Loucy (cell line): ENCODE measurements at regions not wholly inside any gene's neighbourhood (a gene's known extent, or its start where the extent isn't known, plus 50 kb on each side); places are given as distances from the start of the nearest gene placed in this dataset.

Experiments used
- H2AFZ ChIP-seq: fragments of 200-600 bp; sonication (generic); 2 replicates; pipeline ENCODE4 v1.6.0; 2016; ENCODE audit warnings: antibody characterized with exemption, mild to moderate bottlenecking, low read length, moderate library complexity
- H3F3A ChIP-seq: fragments of 200-600 bp; 2 replicates; pipeline ENCODE4 v1.6.0; 2016; ENCODE audit warnings: antibody characterized with exemption, low read depth, mild to moderate bottlenecking
- H3K27me3 ChIP-seq: fragments of 200-600 bp; sonication (generic); 2 replicates; pipeline ENCODE4 v1.6.1; 2014; ENCODE audit warnings: low read length, mild to moderate bottlenecking; ENCODE audit not compliant: insufficient read depth, poor library complexity, severe bottlenecking
- H3K36me3 ChIP-seq: fragments of 200-600 bp; sonication (generic); 2 replicates; pipeline ENCODE4 v1.6.1; 2016; ENCODE audit warnings: low read length; ENCODE audit not compliant: insufficient read depth
- H3K4me1 ChIP-seq: fragments of 200-600 bp; sonication (generic); 2 replicates; pipeline ENCODE4 v1.5.1; 2014; ENCODE audit warnings: low read length, mild to moderate bottlenecking; ENCODE audit not compliant: insufficient read depth, poor library complexity, severe bottlenecking
- H3K4me2 ChIP-seq: fragments of 200-600 bp; sonication (generic); 2 replicates; pipeline ENCODE4 v1.6.0; 2014; ENCODE audit warnings: antibody characterized with exemption, low read length, low read depth, mild to moderate bottlenecking; ENCODE audit not compliant: poor library complexity, severe bottlenecking
- H3K4me3 ChIP-seq: fragments of 200-600 bp; sonication (generic); 2 replicates; pipeline ENCODE4 v1.5.1; 2014; ENCODE audit warnings: low read length, mild to moderate bottlenecking, mixed read lengths; ENCODE audit not compliant: poor library complexity, severe bottlenecking
- H3K79me2 ChIP-seq: fragments of 200-600 bp; sonication (generic); 2 replicates; pipeline ENCODE4 v1.6.1; 2014; ENCODE audit warnings: low read length; ENCODE audit not compliant: insufficient read depth
- H3K9ac ChIP-seq: fragments of 200-600 bp; sonication (generic); 2 replicates; pipeline ENCODE4 v1.6.0; 2014; ENCODE audit warnings: mild to moderate bottlenecking, low read depth, low read length, moderate library complexity; ENCODE audit not compliant: poor library complexity, severe bottlenecking
- H3K9me2 ChIP-seq: fragments of 200-600 bp; sonication (generic); replicated peaks from 2 replicates; pipeline ENCODE4 v1.6.1; 2016; ENCODE audit warnings: low read depth, low read length, mixed read lengths
- H3K9me3 ChIP-seq: fragments of 200-600 bp; sonication (generic); 2 replicates; pipeline ENCODE4 v1.6.1; 2014; ENCODE audit warnings: mild to moderate bottlenecking, antibody characterized with exemption, low read length, low read depth; ENCODE audit not compliant: insufficient read depth
- H4K20me1 ChIP-seq: fragments of 200-600 bp; sonication (generic); 2 replicates; pipeline ENCODE4 v1.6.0; 2014; ENCODE audit warnings: antibody characterized with exemption, low read length, mild to moderate bottlenecking; ENCODE audit not compliant: insufficient read depth, poor library complexity, severe bottlenecking
- CTCF ChIP-seq: fragments of 200-600 bp; sonication (generic); conservative IDR thresholded peaks from 2 replicates; pipeline ENCODE4 v1.5.1; 2014; ENCODE audit warnings: mild to moderate bottlenecking, antibody characterized with exemption, low read length
- EZH2phosphoT487 ChIP-seq: fragments of 200-600 bp; IDR thresholded peaks from 2 replicates; pipeline ENCODE4 v1.6.1; 2018; ENCODE audit warnings: antibody characterized with exemption, mild to moderate bottlenecking, moderate library complexity, borderline replicate concordance

- H3K9ac ChIP-seq: no peak overlapping the region
- H3K36me3 ChIP-seq: no peaks in the 10 kb centered on the region
- H3K79me2 ChIP-seq: no peaks in the 10 kb centered on the region
- H3K4me1 ChIP-seq: no peaks in the 10 kb centered on the region
- TF ChIP-seq EZH2phosphoT487 (no peak), CTCF (no peak)
- no peak overlapping the region for H3K4me3 ChIP-seq
- H3K4me2 ChIP-seq: no peak overlapping the region
- no peaks in the 10 kb centered on the region for H3K9me3 ChIP-seq
- no peaks in the 10 kb centered on the region for H3K27me3 ChIP-seq
- H2AFZ ChIP-seq: no peak overlapping the region
- H4K20me1 ChIP-seq: no peaks in the 10 kb centered on the region
- no peaks in the 10 kb centered on the region for H3K9me2 ChIP-seq
- H3F3A ChIP-seq: no peaks in the 10 kb centered on the region
These were observed 251.9 kb upstream of the DAB1 start for GRCh38 chr1:57675776-57676175.

- H3F3A ChIP-seq: no peaks in the 10 kb centered on the region
- no peak for TF ChIP-seq CTCF
- TF ChIP-seq EZH2phosphoT487: no peak
- no peak overlapping the region for H3K4me3 ChIP-seq
- no peaks in the 10 kb centered on the region for H3K4me1 ChIP-seq
- H3K9me3 ChIP-seq: no peaks in the 10 kb centered on the region
- H3K9ac ChIP-seq: no peak overlapping the region
- H3K4me2 ChIP-seq: no peak overlapping the region
- no peak overlapping the region for H2AFZ ChIP-seq
- no peaks in the 10 kb centered on the region for H4K20me1 ChIP-seq
- no peaks in the 10 kb centered on the region for H3K79me2 ChIP-seq
- no peaks in the 10 kb centered on the region for H3K9me2 ChIP-seq
- no peaks in the 10 kb centered on the region for H3K36me3 ChIP-seq
- H3K27me3 ChIP-seq: no peaks in the 10 kb centered on the region
These were observed 250.9 kb upstream of the DAB1 start for GRCh38 chr1:57674801-57675200.

GRCh38 chr1:57672346-57673140 lies 248.7 kb upstream of the DAB1 start:
- no peaks in the 10 kb centered on the region for H3K36me3 ChIP-seq
- no peak overlapping the region for H3K4me2 ChIP-seq
- H3K9ac ChIP-seq: no peak overlapping the region
- H3F3A ChIP-seq: no peaks in the 10 kb centered on the region
- no peak overlapping the region for H2AFZ ChIP-seq
- no peaks in the 10 kb centered on the region for H3K9me2 ChIP-seq
- H4K20me1 ChIP-seq: no peaks in the 10 kb centered on the region
- H3K27me3 ChIP-seq: no peaks in the 10 kb centered on the region
- no peak overlapping the region for H3K4me3 ChIP-seq
- H3K79me2 ChIP-seq: no peaks in the 10 kb centered on the region
- no peaks in the 10 kb centered on the region for H3K9me3 ChIP-seq
- TF ChIP-seq EZH2phosphoT487 (no peak), CTCF (no peak)
- H3K4me1 ChIP-seq: no peaks in the 10 kb centered on the region
